Activated CD4-positive, alpha-beta T cell treated with anti-CD3 and anti-CD28 coated beads, Interleukin-2, amount 10 ng/mL, durations not matched to agents 24 days and 14 days (primary cell): ENCODE measurements at regions not wholly inside any gene's neighbourhood (a gene's known extent, or its start where the extent isn't known, plus 50 kb on each side); places are given as distances from the start of the nearest gene placed in this dataset.
A peak's percentile ranks its signal among the peaks of the same experiment; 100 is the strongest.

ENCODE experiments used
- DNase-seq: peaks from one replicate; pipeline ENCODE4 v3.0.0; 2022
- H3K27ac Mint-ChIP-seq: one replicate; pipeline ENCODE4 v1.8.0; 2022; ENCODE audit warnings: mild to moderate bottlenecking, mixed read lengths
- H3K27me3 Mint-ChIP-seq: one replicate; pipeline ENCODE4 v1.8.0; 2022; ENCODE audit warnings: mixed read lengths
- H3K36me3 Mint-ChIP-seq: one replicate; pipeline ENCODE4 v1.8.0; 2022; ENCODE audit warnings: low read depth, mild to moderate bottlenecking, mixed read lengths
- H3K4me1 Mint-ChIP-seq: one replicate; pipeline ENCODE4 v1.8.0; 2021; ENCODE audit warnings: mixed read lengths
- H3K4me3 Mint-ChIP-seq: one replicate; pipeline ENCODE4 v1.8.0; 2022; ENCODE audit warnings: mild to moderate bottlenecking, moderate library complexity, mixed read lengths
- H3K9me3 Mint-ChIP-seq: one replicate; pipeline ENCODE4 v1.8.0; 2021; ENCODE audit warnings: mixed read lengths
- intact Hi-C: fragments of 100-400 bp; cut with micrococcal nuclease; formaldehyde crosslinking; loops from one replicate; pipeline ENCODE4 v1.15.1; 2023

GRCh38 chr6:150800674-150801314, 64.7 kb upstream of the MTHFD1L start:
- DNase-seq, result no peak
- intact Hi-C loops, result no loop called here
- no peaks in the 10 kb centered on the region for H3K4me1 Mint-ChIP-seq
- peaks cover 5% of the 10 kb centered on the region for H3K27me3 Mint-ChIP-seq
- H3K4me3 Mint-ChIP-seq, result no peak overlapping the region
- H3K27ac Mint-ChIP-seq, result no peak overlapping the region
- no peaks in the 10 kb centered on the region for H3K36me3 Mint-ChIP-seq
- no peaks in the 10 kb centered on the region for H3K9me3 Mint-ChIP-seq

- DNase-seq, result no peak
- Mint-ChIP-seq H3K4me3 (no peak overlapping the region), H3K27ac (no peak overlapping the region), H3K9me3 (no peaks in the 10 kb centered on the region), H3K36me3 (no peaks in the 10 kb centered on the region), H3K4me1 (no peaks in the 10 kb centered on the region), H3K27me3 (peaks cover 2% of the 10 kb centered on the region)
- intact Hi-C loops, result no loop called here
Measured at GRCh38 chr6:150806790-150807189, 58.7 kb upstream of the MTHFD1L start.

GRCh38 chr6:150813319-150813992, 52.0 kb upstream of the MTHFD1L start:
- no peak for DNase-seq
- Mint-ChIP-seq H3K4me3 (no peak overlapping the region), H3K27me3 (peaks cover 8% of the 10 kb centered on the region), H3K27ac (peak overlapping the region; percentile 56), H3K9me3 (no peaks in the 10 kb centered on the region), H3K4me1 (peaks cover 8% of the 10 kb centered on the region), H3K36me3 (no peaks in the 10 kb centered on the region)
- intact Hi-C loops, result loop anchor here (10.0 kb wide), 3 partner anchors 129 to 879 kb away; no protein-coding TSS in a partner anchor

GRCh38 chr6:150813993-150814359, 51.5 kb upstream of the MTHFD1L start:
- Mint-ChIP-seq H3K27ac (peak overlapping the region; percentile 56), H3K36me3 (no peaks in the 10 kb centered on the region), H3K4me1 (peaks cover 8% of the 10 kb centered on the region), H3K9me3 (no peaks in the 10 kb centered on the region), H3K4me3 (no peak overlapping the region), H3K27me3 (peaks cover 8% of the 10 kb centered on the region)
- intact Hi-C loops, result loop anchor here (10.0 kb wide), 3 partner anchors 129 to 879 kb away; no protein-coding TSS in a partner anchor
- DNase-seq, result no peak
